ENCODE measurements at regions not wholly inside any gene's neighbourhood (a gene's known extent, or its start where the extent isn't known, plus 50 kb on each side); places are given as distances from the start of the nearest gene placed in this dataset.

- POLR2A ChIA-PET (ENCODE audit: unreplicated experiment) = no interaction called here
- Histone ChIP-seq H3K9ac (ENCODE audit: low read length) (no peak overlapping the region), H3K36me3 (ENCODE audit: low read depth, low read length) (no peaks in the 10 kb centered on the region), H2AFZ (ENCODE audit: low read length) (no peak overlapping the region), H3K4me1 (ENCODE audit: insufficient read depth, low read length) (no peaks in the 10 kb centered on the region), H3K9me3 (ENCODE audit: low read length) (no peaks in the 10 kb centered on the region), H3K4me2 (ENCODE audit: low read length) (no peak overlapping the region), H4K20me1 (ENCODE audit: low read length) (no peaks in the 10 kb centered on the region), H3K4me3 (ENCODE audit: low read length) (no peak overlapping the region), H3K9me2 (replicated peaks; ENCODE audit: low read length) (no peaks in the 10 kb centered on the region), H3K27ac (ENCODE audit: low read length) (no peak overlapping the region), H3K27me3 (ENCODE audit: low read length) (no peaks in the 10 kb centered on the region), H3F3A (ENCODE audit: low read length, unreplicated experiment) (no peaks in the 10 kb centered on the region), H3K79me2 (ENCODE audit: low read length) (no peaks in the 10 kb centered on the region)
- no TSS peak for BruUV-seq (replicated peaks)
- intact Hi-C loops (cut with micrococcal nuclease) = no loop called here
- TF ChIP-seq CTCF (conservative IDR thresholded peaks at IDR 0.05; ENCODE audit: low read depth, low read length) = no peak
- DNase-seq (no peak), ATAC-seq (no peak)
- CTCF ChIA-PET = no interaction called here
Observed at GRCh38 chr4:24722026-24722568, 73.3 kb upstream of the SOD3 start.

GRCh38 chr4:24727390-24728224 lies 67.8 kb upstream of the SOD3 start:
- no peak overlapping the region for H3K4me2 ChIP-seq (ENCODE audit: low read length)
- no peak overlapping the region for H3K27ac ChIP-seq (ENCODE audit: low read length)
- H2AFZ ChIP-seq (ENCODE audit: low read length) = no peak overlapping the region
- no peaks in the 10 kb centered on the region for H3K4me1 ChIP-seq (ENCODE audit: insufficient read depth, low read length)
- no peaks in the 10 kb centered on the region for H3F3A ChIP-seq (ENCODE audit: low read length, unreplicated experiment)
- H3K9me3 ChIP-seq (ENCODE audit: low read length) = no peaks in the 10 kb centered on the region
- intact Hi-C loops (cut with micrococcal nuclease) = no loop called here
- ChIA-PET POLR2A (ENCODE audit: unreplicated experiment) (no interaction called here), CTCF (no interaction called here)
- no peaks in the 10 kb centered on the region for H4K20me1 ChIP-seq (ENCODE audit: low read length)
- no peak for DNase-seq
- no peak overlapping the region for H3K9ac ChIP-seq (ENCODE audit: low read length)
- ATAC-seq = no peak
- TF ChIP-seq EZH2 (IDR thresholded peaks at IDR 0.05; ENCODE audit: low read length, unreplicated experiment) (no peak), EZH2phosphoT487 (IDR thresholded peaks at IDR 0.05; ENCODE audit: borderline replicate concordance, low read length) (no peak), CTCF (conservative IDR thresholded peaks at IDR 0.05; ENCODE audit: low read depth, low read length) (no peak)
- no peaks in the 10 kb centered on the region for H3K9me2 ChIP-seq (replicated peaks; ENCODE audit: low read length)
- H3K27me3 ChIP-seq (ENCODE audit: low read length) = no peaks in the 10 kb centered on the region
- H3K36me3 ChIP-seq (ENCODE audit: low read depth, low read length) = no peaks in the 10 kb centered on the region
- BruUV-seq (replicated peaks) = no TSS peak
- H3K79me2 ChIP-seq (ENCODE audit: low read length) = no peaks in the 10 kb centered on the region
- H3K4me3 ChIP-seq (ENCODE audit: low read length) = no peak overlapping the region

GRCh38 chr4:24729119-24729730 lies 66.1 kb upstream of the SOD3 start:
- Histone ChIP-seq H3K27ac (ENCODE audit: low read length) (no peak overlapping the region), H3K4me2 (ENCODE audit: low read length) (no peak overlapping the region), H3K9me2 (replicated peaks; ENCODE audit: low read length) (no peaks in the 10 kb centered on the region), H3K9me3 (ENCODE audit: low read length) (no peaks in the 10 kb centered on the region), H3K79me2 (ENCODE audit: low read length) (no peaks in the 10 kb centered on the region), H3K4me1 (ENCODE audit: insufficient read depth, low read length) (no peaks in the 10 kb centered on the region), H4K20me1 (ENCODE audit: low read length) (no peaks in the 10 kb centered on the region), H3K36me3 (ENCODE audit: low read depth, low read length) (no peaks in the 10 kb centered on the region), H3F3A (ENCODE audit: low read length, unreplicated experiment) (no peaks in the 10 kb centered on the region), H3K27me3 (ENCODE audit: low read length) (no peaks in the 10 kb centered on the region), H2AFZ (ENCODE audit: low read length) (no peak overlapping the region), H3K9ac (ENCODE audit: low read length) (no peak overlapping the region), H3K4me3 (ENCODE audit: low read length) (no peak overlapping the region)
- TF ChIP-seq EZH2phosphoT487 (IDR thresholded peaks at IDR 0.05; ENCODE audit: borderline replicate concordance, low read length) (no peak), CTCF (conservative IDR thresholded peaks at IDR 0.05; ENCODE audit: low read depth, low read length) (no peak), EZH2 (IDR thresholded peaks at IDR 0.05; ENCODE audit: low read length, unreplicated experiment) (no peak)
- CTCF ChIA-PET = no interaction called here
- no peak for ATAC-seq
- BruUV-seq (replicated peaks) = no TSS peak
- no peak for DNase-seq
- intact Hi-C loops (cut with micrococcal nuclease) = no loop called here
- POLR2A ChIA-PET (ENCODE audit: unreplicated experiment) = no interaction called here

Measured in PC-3 (cell line).